Heart right ventricle (tissue), 16 donors: ENCODE measurements at regions not wholly inside any gene's neighbourhood (a gene's known extent, or its start where the extent isn't known, plus 50 kb on each side); places are given as distances from the start of the nearest gene placed in this dataset.
A peak's percentile ranks its signal among the peaks of the same experiment; 100 is the strongest.

Experiments used
- ATAC-seq, 8 donors: fragments of 200-7000 bp; cut with Tn5 transposase; one replicate each; pipeline ENCODE4 v1.9.1; 2020; ENCODE audit warnings: mild to moderate bottlenecking in 8 of 8, moderate library complexity in 8 of 8, moderate number of reproducible peaks in 1 of 8
- DNase-seq, 2 donors: peaks; one replicate each; pipeline ENCODE4 v3.0.0-alpha.2; 2020
- H3K27ac ChIP-seq, 10 donors: fragments of 200-600 bp; sonication (generic) in 2 of 10; one replicate each; pipeline versions ENCODE4 v1.5.0 to v1.8.0; 2020 to 2022; ENCODE audit warnings: mild to moderate bottlenecking in 3 of 10
- H3K27me3 ChIP-seq, 7 donors: fragments of 200-600 bp; one replicate each; pipeline ENCODE4 v1.8.0; 2021 to 2022; ENCODE audit warnings: mild to moderate bottlenecking in 2 of 7
- H3K36me3 ChIP-seq, 9 donors: fragments of 200-600 bp; sonication (generic) in 1 of 9; one replicate each; pipeline versions ENCODE4 v1.5.0 to v1.8.0; 2020 to 2022; ENCODE audit warnings: mild to moderate bottlenecking in 2 of 9
- H3K4me1 ChIP-seq, 9 donors: fragments of 200-600 bp; sonication (generic) in 1 of 9; one replicate each; pipeline versions ENCODE4 v1.5.0 to v1.8.0; 2020 to 2022; ENCODE audit warnings: mild to moderate bottlenecking in 4 of 9
- H3K4me3 ChIP-seq, 10 donors: fragments of 200-600 bp; sonication (generic) in 2 of 10; one replicate each; pipeline versions ENCODE4 v1.5.0 to v1.8.0; 2020 to 2022; ENCODE audit warnings: mild to moderate bottlenecking in 7 of 10, moderate library complexity in 2 of 10
- H3K9me3 ChIP-seq, 11 donors: fragments of 200-600 bp in 10 of 11; sonication (generic) in 2 of 11; one replicate each; pipeline versions ENCODE4 v1.5.0 to v1.8.0; 2013 to 2022; ENCODE audit warnings: mild to moderate bottlenecking in 2 of 11, control low read depth in 1 of 11, moderate library complexity in 1 of 11
- CTCF ChIP-seq, 9 donors: fragments of 200-600 bp; sonication (generic) in 2 of 9; IDR thresholded peaks; one replicate each; pipeline versions ENCODE4 v1.5.0 to v1.8.0; 2021 to 2022; ENCODE audit warnings: antibody characterized with exemption in 9 of 9, mild to moderate bottlenecking in 5 of 9, moderate library complexity in 1 of 9
- WGBS, 2 donors: extraction: QIAGEN DNeasy Blood & Tissue Kit; methylation state at CpG; one replicate each; pipeline ENCODE4 v1.1.7; 2013; ENCODE audit warnings: inconsistent platforms in 1 of 2; 5-methylcytosine and 5-hydroxymethylcytosine counted together
- intact Hi-C, 10 donors: fragments of 100-400 bp; cut with DNase I; formaldehyde crosslinking; loops; one replicate each; pipeline versions ENCODE4 v1.11.1 to v1.14.2; 2022
- donor health status: Arrhythmogenic right ventricular cardiomyopathy.
- donor health status: ischemic (EF 13 %, LVEDD 7.1; RV severe dilation, severe dysfunction).
- donor health status: healthy with polysubstance abuse.
- donor health status: DM: no; HTN: yes; CAD: no.
- donor health status: DM: no; HTN: no; CAD: no.
- donor health status: ischemic (EF 25% LVEDD 6.9; RV normal size, moderate dysfunction).
- donor health status: ischemic (EF 25% LVEDD 5.7; RV mildly dilated, moderate dysfunction).
- donor health status: healthy.
- donor health status: DM: yes; HTN: yes; CAD: no.
- donor health status: Ischemic cardiomyopathy.
- donor health status: ischemic (EF 35%, LVEDD 5.7; RV mildly dilated, moderate dysfunction).
- donor health status: nonischemic (EF 11% LVEDD 7.7; RV severe dilation, severe dysfunction).
- donor health status: DM: yes; HTN: yes; CAD: no.
- donor health status: PGD.
- donor health status: ischemic (EF 29% LVEDD 5.4; RV normal size, mild dysfunction).
- donor health status: nonischemic (EF 23%, LVEDD 6.1; RV moderate dilation, normal function).

GRCh38 chr4:13930155-13930554, 302.6 kb upstream of the BOD1L1 start:
- TF ChIP-seq CTCF (IDR thresholded peaks at IDR 0.05) = no peak
- intact Hi-C loops = no loop called here
- Histone ChIP-seq H3K27ac (no peak overlapping the region), H3K4me3 (no peak overlapping the region), H3K9me3 (peaks cover 0 to 6% (median 0%) of the 10 kb centered on the region in 11 donors), H3K27me3 (no peaks in the 10 kb centered on the region), H3K36me3 (no peaks in the 10 kb centered on the region), H3K4me1 (peaks cover 0 to 8% (median 0%) of the 10 kb centered on the region in 9 donors)
- 57 to 63% methylated on average over 4 of the region's 4 CpGs for WGBS, 2 donors
- no peak for DNase-seq
- ATAC-seq = no peak

- H3K27me3 ChIP-seq = no peaks in the 10 kb centered on the region
- DNase-seq = no peak
- no peaks in the 10 kb centered on the region for H3K9me3 ChIP-seq
- H3K4me3 ChIP-seq = no peak overlapping the region
- peak overlapping the region in 3 of 10 donors; percentile 28 to 44 (median 32) for H3K27ac ChIP-seq
- peak in 1 of 9 donors; percentile 26 for TF ChIP-seq CTCF (IDR thresholded peaks at IDR 0.05)
- no peaks in the 10 kb centered on the region for H3K36me3 ChIP-seq
- intact Hi-C loops = no loop called here
- peaks cover 0 to 8% (median 0%) of the 10 kb centered on the region in 9 donors for H3K4me1 ChIP-seq
- WGBS, 2 donors = 40 to 42% methylated on average over 4 of the region's 4 CpGs
- ATAC-seq = peak in 7 of 8 donors; percentile 25 to 91 (median 75)
Measured at GRCh38 chr4:13933191-13933590, 305.7 kb upstream of the BOD1L1 start.

- no peaks in the 10 kb centered on the region for H3K27me3 ChIP-seq
- WGBS, 2 donors = 73 to 78% methylated on average over 3 of the region's 3 CpGs
Measured at GRCh38 chr4:13938299-13938698, 310.8 kb upstream of the BOD1L1 start.

GRCh38 chr4:13940921-13941320, 313.4 kb upstream of the BOD1L1 start:
- 69 to 80% methylated on average over 3 of the region's 3 CpGs for WGBS, 2 donors
- Histone ChIP-seq H3K4me1 (peaks cover 0 to 5% (median 0%) of the 10 kb centered on the region in 9 donors), H3K9me3 (no peaks in the 10 kb centered on the region), H3K27me3 (no peaks in the 10 kb centered on the region), H3K4me3 (no peak overlapping the region), H3K27ac (no peak overlapping the region), H3K36me3 (no peaks in the 10 kb centered on the region)
- no peak for ATAC-seq
- DNase-seq = no peak
- intact Hi-C loops = no loop called here
- TF ChIP-seq CTCF (IDR thresholded peaks at IDR 0.05) = no peak

More at GRCh38 chr4:13938299-13938698, 310.8 kb upstream of the BOD1L1 start:
- H3K4me3 ChIP-seq = no peak overlapping the region
- no peaks in the 10 kb centered on the region for H3K9me3 ChIP-seq
- H3K4me1 ChIP-seq = no peaks in the 10 kb centered on the region
- ATAC-seq (no peak), DNase-seq (no peak)
- peak in 1 of 9 donors; percentile 5 for TF ChIP-seq CTCF (IDR thresholded peaks at IDR 0.05)
- no peaks in the 10 kb centered on the region for H3K36me3 ChIP-seq
- intact Hi-C loops = no loop called here
- H3K27ac ChIP-seq = no peak overlapping the region
